GM19452 (cell line): ENCODE measurements at regions not wholly inside any gene's neighbourhood (a gene's known extent, or its start where the extent isn't known, plus 50 kb on each side); places are given as distances from the start of the nearest gene placed in this dataset.

Source experiments
- ATAC-seq: cut with Tn5 transposase; IDR thresholded peaks from one replicate; pipeline ENCODE4 v1.9.1; 2021; ENCODE audit not compliant: unreplicated experiment

- ATAC-seq = no peak
Observed at GRCh38 chr2:193562031-193562430, 1367.3 kb upstream of the TMEFF2 start.

- no peak for ATAC-seq
Observed at GRCh38 chr2:193561054-193561453, 1366.3 kb upstream of the TMEFF2 start.

- ATAC-seq = no peak
Observed at GRCh38 chr2:193556766-193557470, 1362.2 kb upstream of the TMEFF2 start.

- ATAC-seq = no peak
Observed at GRCh38 chr2:193549661-193550060, 1354.9 kb upstream of the TMEFF2 start.

GRCh38 chr2:193542762-193543161 lies 1348.0 kb upstream of the TMEFF2 start:
- ATAC-seq = no peak

- ATAC-seq = peak; percentile 66
Observed at GRCh38 chr2:193539188-193539587, 1344.5 kb upstream of the TMEFF2 start.

- ATAC-seq = no peak
Observed at GRCh38 chr2:193538061-193538460, 1343.3 kb upstream of the TMEFF2 start.

GRCh38 chr2:193537531-193537930 lies 1342.8 kb upstream of the TMEFF2 start:
- ATAC-seq = no peak

GRCh38 chr2:193528458-193528857 lies 1333.7 kb upstream of the TMEFF2 start:
- no peak for ATAC-seq

GRCh38 chr2:193527146-193527545 lies 1332.4 kb upstream of the TMEFF2 start:
- ATAC-seq = no peak

GRCh38 chr2:193523662-193524061 lies 1328.9 kb upstream of the TMEFF2 start:
- no peak for ATAC-seq

GRCh38 chr2:193521523-193521922 lies 1326.8 kb upstream of the TMEFF2 start:
- no peak for ATAC-seq

- ATAC-seq = no peak
Observed at GRCh38 chr2:193520709-193521458, 1326.2 kb upstream of the TMEFF2 start.

- no peak for ATAC-seq
Observed at GRCh38 chr2:193518041-193518817, 1323.5 kb upstream of the TMEFF2 start.

- no peak for ATAC-seq
Observed at GRCh38 chr2:193517615-193518014, 1322.9 kb upstream of the TMEFF2 start.

GRCh38 chr2:193506035-193506434 lies 1311.3 kb upstream of the TMEFF2 start:
- no peak for ATAC-seq

- ATAC-seq = no peak
Observed at GRCh38 chr2:193505620-193506019, 1310.9 kb upstream of the TMEFF2 start.

GRCh38 chr2:193502363-193503035 lies 1307.8 kb upstream of the TMEFF2 start:
- ATAC-seq = no peak

- no peak for ATAC-seq
Observed at GRCh38 chr2:193496786-193497185, 1302.1 kb upstream of the TMEFF2 start.

GRCh38 chr2:193482557-193482956 lies 1287.8 kb upstream of the TMEFF2 start:
- ATAC-seq = peak; percentile 71

GRCh38 chr2:193480187-193480586 lies 1285.5 kb upstream of the TMEFF2 start:
- no peak for ATAC-seq
